ENCODE measurements at regions not wholly inside any gene's neighbourhood (a gene's known extent, or its start where the extent isn't known, plus 50 kb on each side); places are given as distances from the start of the nearest gene placed in this dataset.

DNA sequence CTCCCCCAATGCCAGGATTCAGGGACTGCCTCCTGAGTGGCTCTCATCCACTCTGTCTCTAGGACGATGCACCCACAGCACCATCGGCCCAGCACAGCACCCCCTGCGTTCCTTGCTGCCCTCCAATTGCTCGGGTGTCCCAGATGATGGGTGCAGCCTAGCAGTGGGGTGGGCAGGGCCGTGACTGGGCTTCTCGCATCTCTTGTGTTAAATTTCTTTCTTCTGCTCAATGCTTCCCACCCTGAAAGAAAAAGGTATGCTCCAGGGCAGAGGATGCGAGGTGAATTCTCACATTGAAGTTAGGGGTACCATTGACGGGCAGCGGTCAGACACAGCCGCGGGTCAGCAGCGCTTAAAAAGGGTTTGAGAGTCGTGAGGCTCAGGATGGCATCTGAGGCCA lies 232.4 kb upstream of the SGCG start:
- TF ChIP-seq POLR2A (IDR thresholded peaks at IDR 0.05): no peak
- TF ChIP-seq, protein P1, sequence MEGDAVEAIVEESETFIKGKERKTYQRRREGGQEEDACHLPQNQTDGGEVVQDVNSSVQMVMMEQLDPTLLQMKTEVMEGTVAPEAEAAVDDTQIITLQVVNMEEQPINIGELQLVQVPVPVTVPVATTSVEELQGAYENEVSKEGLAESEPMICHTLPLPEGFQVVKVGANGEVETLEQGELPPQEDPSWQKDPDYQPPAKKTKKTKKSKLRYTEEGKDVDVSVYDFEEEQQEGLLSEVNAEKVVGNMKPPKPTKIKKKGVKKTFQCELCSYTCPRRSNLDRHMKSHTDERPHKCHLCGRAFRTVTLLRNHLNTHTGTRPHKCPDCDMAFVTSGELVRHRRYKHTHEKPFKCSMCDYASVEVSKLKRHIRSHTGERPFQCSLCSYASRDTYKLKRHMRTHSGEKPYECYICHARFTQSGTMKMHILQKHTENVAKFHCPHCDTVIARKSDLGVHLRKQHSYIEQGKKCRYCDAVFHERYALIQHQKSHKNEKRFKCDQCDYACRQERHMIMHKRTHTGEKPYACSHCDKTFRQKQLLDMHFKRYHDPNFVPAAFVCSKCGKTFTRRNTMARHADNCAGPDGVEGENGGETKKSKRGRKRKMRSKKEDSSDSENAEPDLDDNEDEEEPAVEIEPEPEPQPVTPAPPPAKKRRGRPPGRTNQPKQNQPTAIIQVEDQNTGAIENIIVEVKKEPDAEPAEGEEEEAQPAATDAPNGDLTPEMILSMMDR (IDR thresholded peaks at IDR 0.05): no peak
